ENCODE measurements at regions not wholly inside any gene's neighbourhood (a gene's known extent, or its start where the extent isn't known, plus 50 kb on each side); places are given as distances from the start of the nearest gene placed in this dataset.

DNA sequence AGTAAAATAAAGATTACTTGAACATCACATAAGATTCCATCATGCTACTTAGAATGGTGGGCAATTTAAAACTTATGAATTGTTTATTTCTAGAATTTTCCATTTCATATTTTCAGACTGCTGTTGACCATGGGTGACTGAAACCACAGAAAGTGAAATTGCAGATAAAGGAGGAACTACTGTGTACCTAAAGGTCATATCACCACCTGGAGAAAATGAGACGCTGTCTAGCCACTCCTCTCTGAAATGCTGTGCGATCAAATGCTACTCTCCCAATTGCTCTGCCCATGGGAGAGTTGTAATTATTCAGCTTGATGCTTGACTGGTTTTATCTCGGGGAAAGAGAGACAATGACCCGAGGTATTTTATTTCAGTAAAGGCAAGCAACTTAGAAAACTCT is 128.9 kb upstream of the ERCC4 start:
- TF ChIP-seq, protein P1, sequence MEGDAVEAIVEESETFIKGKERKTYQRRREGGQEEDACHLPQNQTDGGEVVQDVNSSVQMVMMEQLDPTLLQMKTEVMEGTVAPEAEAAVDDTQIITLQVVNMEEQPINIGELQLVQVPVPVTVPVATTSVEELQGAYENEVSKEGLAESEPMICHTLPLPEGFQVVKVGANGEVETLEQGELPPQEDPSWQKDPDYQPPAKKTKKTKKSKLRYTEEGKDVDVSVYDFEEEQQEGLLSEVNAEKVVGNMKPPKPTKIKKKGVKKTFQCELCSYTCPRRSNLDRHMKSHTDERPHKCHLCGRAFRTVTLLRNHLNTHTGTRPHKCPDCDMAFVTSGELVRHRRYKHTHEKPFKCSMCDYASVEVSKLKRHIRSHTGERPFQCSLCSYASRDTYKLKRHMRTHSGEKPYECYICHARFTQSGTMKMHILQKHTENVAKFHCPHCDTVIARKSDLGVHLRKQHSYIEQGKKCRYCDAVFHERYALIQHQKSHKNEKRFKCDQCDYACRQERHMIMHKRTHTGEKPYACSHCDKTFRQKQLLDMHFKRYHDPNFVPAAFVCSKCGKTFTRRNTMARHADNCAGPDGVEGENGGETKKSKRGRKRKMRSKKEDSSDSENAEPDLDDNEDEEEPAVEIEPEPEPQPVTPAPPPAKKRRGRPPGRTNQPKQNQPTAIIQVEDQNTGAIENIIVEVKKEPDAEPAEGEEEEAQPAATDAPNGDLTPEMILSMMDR (IDR thresholded peaks at IDR 0.05; ENCODE audit: borderline replicate concordance, extremely low read depth, low read length, poor library complexity, severe bottlenecking), result no peak
- Histone ChIP-seq H3K9ac (ENCODE audit: low read depth, low read length) (no peak overlapping the region), H3K4me1 (ENCODE audit: insufficient read depth, low read length) (no peaks in the 10 kb centered on the region), H3K79me2 (ENCODE audit: insufficient read depth, low read length) (no peaks in the 10 kb centered on the region), H3K27me3 (ENCODE audit: insufficient read depth, low read length, poor library complexity) (no peaks in the 10 kb centered on the region), H3K4me2 (ENCODE audit: insufficient read depth, low read length) (no peak overlapping the region), H3K4me3 (ENCODE audit: low read depth in 1 of 2, low read length in 2 of 2) (no peak overlapping the region), H2AFZ (ENCODE audit: low read depth, low read length) (no peak overlapping the region), H4K20me1 (ENCODE audit: insufficient read depth, low read length) (no peaks in the 10 kb centered on the region), H3K36me3 (ENCODE audit: insufficient read depth, low read length) (no peaks in the 10 kb centered on the region), H3K27ac (ENCODE audit: low read length) (no peak overlapping the region), H3K9me3 (ENCODE audit: insufficient read depth, low read length, severe bottlenecking) (no peaks in the 10 kb centered on the region)
- ATAC-seq (ENCODE audit: insufficient read depth, low read depth), result no peak
- DNase-seq, result no peak

DNA sequence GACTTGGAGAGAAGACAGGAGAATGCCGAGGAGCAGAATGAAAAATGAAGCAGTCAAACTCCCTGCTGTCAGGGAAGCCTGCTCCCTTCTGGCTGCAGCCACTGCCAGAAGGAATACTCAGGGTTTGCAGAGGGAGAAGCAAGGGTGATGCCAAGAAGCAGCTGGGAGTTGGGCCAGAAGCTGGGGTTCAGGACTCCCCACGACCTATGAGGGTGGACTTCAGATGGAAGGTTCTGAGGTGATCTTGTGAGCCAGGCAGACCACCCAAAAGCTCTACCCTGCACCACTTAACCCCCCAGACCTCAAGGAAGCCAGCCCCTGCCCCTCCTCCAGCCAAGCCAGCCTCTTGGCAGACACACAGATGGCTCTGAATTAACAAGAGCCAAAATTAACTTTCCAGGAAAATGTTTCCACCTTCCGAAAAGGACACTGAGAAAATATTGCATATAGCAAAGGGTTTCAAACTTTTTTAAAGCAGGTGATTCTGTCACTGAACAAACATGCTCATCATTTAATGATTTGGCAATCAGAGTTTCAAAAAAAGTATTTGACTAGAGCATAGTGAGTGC is 126.0 kb upstream of the ERCC4 start:
- Histone ChIP-seq H3K27me3 (ENCODE audit: insufficient read depth, low read length, poor library complexity) (no peaks in the 10 kb centered on the region), H3K9ac (ENCODE audit: low read depth, low read length) (no peak overlapping the region)

DNA sequence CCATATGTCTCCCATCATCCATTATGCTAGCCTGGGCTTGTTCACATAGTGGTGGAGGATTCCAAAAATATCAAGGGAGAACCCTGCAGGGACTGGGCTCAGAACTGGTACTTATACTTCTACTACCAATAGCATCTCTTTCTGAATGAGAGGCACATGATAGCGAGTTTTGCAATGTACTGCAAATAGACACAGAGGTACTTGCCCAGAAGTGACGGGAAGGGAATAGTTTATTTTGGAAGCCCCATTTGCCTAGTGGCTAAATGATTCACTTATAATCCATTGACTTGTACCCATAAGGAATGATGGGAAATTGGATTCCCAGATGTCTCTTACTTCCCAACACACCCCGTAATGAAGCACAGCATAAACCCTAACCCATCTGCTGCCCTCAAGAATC is 124.8 kb upstream of the ERCC4 start:
- Histone ChIP-seq H3K4me2 (ENCODE audit: insufficient read depth, low read length) (no peak overlapping the region), H4K20me1 (ENCODE audit: insufficient read depth, low read length) (no peaks in the 10 kb centered on the region), H3K27ac (ENCODE audit: low read length) (no peak overlapping the region), H3K4me1 (ENCODE audit: insufficient read depth, low read length) (no peaks in the 10 kb centered on the region), H3K36me3 (ENCODE audit: insufficient read depth, low read length) (no peaks in the 10 kb centered on the region), H3K9me3 (ENCODE audit: insufficient read depth, low read length, severe bottlenecking) (no peaks in the 10 kb centered on the region), H3K9ac (ENCODE audit: low read depth, low read length) (no peak overlapping the region), H2AFZ (ENCODE audit: low read depth, low read length) (no peak overlapping the region), H3K27me3 (ENCODE audit: insufficient read depth, low read length, poor library complexity) (no peaks in the 10 kb centered on the region), H3K79me2 (ENCODE audit: insufficient read depth, low read length) (no peaks in the 10 kb centered on the region), H3K4me3 (ENCODE audit: low read depth in 1 of 2, low read length in 2 of 2) (no peak overlapping the region)
- TF ChIP-seq EZH2 (IDR thresholded peaks at IDR 0.05; ENCODE audit: borderline replicate concordance, low read depth, low read length, severe bottlenecking), result no peak
- TF ChIP-seq, protein P1 (IDR thresholded peaks at IDR 0.05; ENCODE audit: borderline replicate concordance, extremely low read depth, low read length, poor library complexity, severe bottlenecking), result no peak
- no peak for DNase-seq
- no peak for ATAC-seq (ENCODE audit: insufficient read depth, low read depth)

More for the DNA sequence above, 126.0 kb upstream of the ERCC4 start:
- Histone ChIP-seq H3K27ac (ENCODE audit: low read length) (no peak overlapping the region), H2AFZ (ENCODE audit: low read depth, low read length) (no peak overlapping the region), H3K9me3 (ENCODE audit: insufficient read depth, low read length, severe bottlenecking) (no peaks in the 10 kb centered on the region), H3K4me2 (ENCODE audit: insufficient read depth, low read length) (no peak overlapping the region), H4K20me1 (ENCODE audit: insufficient read depth, low read length) (no peaks in the 10 kb centered on the region), H3K4me1 (ENCODE audit: insufficient read depth, low read length) (no peaks in the 10 kb centered on the region), H3K36me3 (ENCODE audit: insufficient read depth, low read length) (no peaks in the 10 kb centered on the region), H3K4me3 (ENCODE audit: low read depth in 1 of 2, low read length in 2 of 2) (no peak overlapping the region), H3K79me2 (ENCODE audit: insufficient read depth, low read length) (no peaks in the 10 kb centered on the region)
- DNase-seq (no peak), ATAC-seq (ENCODE audit: insufficient read depth, low read depth) (no peak)
- TF ChIP-seq EZH2 (IDR thresholded peaks at IDR 0.05; ENCODE audit: borderline replicate concordance, low read depth, low read length, severe bottlenecking), result no peak
- TF ChIP-seq, protein P1 (IDR thresholded peaks at IDR 0.05; ENCODE audit: borderline replicate concordance, extremely low read depth, low read length, poor library complexity, severe bottlenecking), result no peak

DNA sequence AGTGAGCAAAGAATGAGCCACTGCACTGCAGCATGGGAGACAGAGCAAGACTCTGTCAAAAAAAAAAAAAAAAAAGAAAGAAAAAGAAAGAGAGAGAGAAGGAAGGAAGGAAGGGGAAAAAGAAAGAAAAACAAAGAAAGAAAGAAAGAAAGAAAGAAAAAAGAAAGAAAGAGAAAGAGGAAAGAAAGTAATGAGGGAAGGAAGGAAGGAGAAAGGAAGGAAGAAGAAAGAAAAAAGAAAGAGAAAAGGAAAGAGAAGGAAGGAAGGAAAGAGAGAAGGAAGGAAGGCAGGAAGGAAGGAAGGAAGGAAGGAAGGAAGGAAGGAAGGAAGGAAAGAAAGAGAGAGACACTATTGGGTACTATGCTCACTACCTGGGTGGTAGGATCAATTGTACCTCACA is 122.2 kb upstream of the ERCC4 start:
- H3K27me3 ChIP-seq (ENCODE audit: insufficient read depth, low read length, poor library complexity), result no peaks in the 10 kb centered on the region
- no peak overlapping the region for H3K9ac ChIP-seq (ENCODE audit: low read depth, low read length)
- TF ChIP-seq EZH2 (IDR thresholded peaks at IDR 0.05; ENCODE audit: borderline replicate concordance, low read depth, low read length, severe bottlenecking), result no peak
- TF ChIP-seq, protein P1 (IDR thresholded peaks at IDR 0.05; ENCODE audit: borderline replicate concordance, extremely low read depth, low read length, poor library complexity, severe bottlenecking), result no peak
- no peaks in the 10 kb centered on the region for H4K20me1 ChIP-seq (ENCODE audit: insufficient read depth, low read length)
- H3K27ac ChIP-seq (ENCODE audit: low read length), result no peak overlapping the region
- no peak overlapping the region for H2AFZ ChIP-seq (ENCODE audit: low read depth, low read length)
- no peaks in the 10 kb centered on the region for H3K79me2 ChIP-seq (ENCODE audit: insufficient read depth, low read length)
- DNase-seq (no peak), ATAC-seq (ENCODE audit: insufficient read depth, low read depth) (no peak)
- no peak overlapping the region for H3K4me2 ChIP-seq (ENCODE audit: insufficient read depth, low read length)
- H3K4me1 ChIP-seq (ENCODE audit: insufficient read depth, low read length), result no peaks in the 10 kb centered on the region
- no peak overlapping the region for H3K4me3 ChIP-seq (ENCODE audit: low read depth in 1 of 2, low read length in 2 of 2)
- no peaks in the 10 kb centered on the region for H3K9me3 ChIP-seq (ENCODE audit: insufficient read depth, low read length, severe bottlenecking)
- no peaks in the 10 kb centered on the region for H3K36me3 ChIP-seq (ENCODE audit: insufficient read depth, low read length)
